ENCODE measurements at regions not wholly inside any gene's neighbourhood (a gene's known extent, or its start where the extent isn't known, plus 50 kb on each side); places are given as distances from the start of the nearest gene placed in this dataset.

- Histone ChIP-seq H3K9me2 (ENCODE audit: insufficient read depth, low read length) (no peaks in the 10 kb centered on the region), H3K9me3 (ENCODE audit: low read length) (no peaks in the 10 kb centered on the region), H3K79me2 (ENCODE audit: insufficient read depth, low read depth, low read length) (no peaks in the 10 kb centered on the region), H3K27ac (ENCODE audit: low read depth, low read length, poor library complexity, severe bottlenecking) (no peak overlapping the region), H3K36me3 (ENCODE audit: insufficient read depth, low read length) (no peaks in the 10 kb centered on the region), H3K4me2 (ENCODE audit: low read length) (no peak overlapping the region), H4K20me1 (ENCODE audit: insufficient read depth, low read length) (no peaks in the 10 kb centered on the region), H3K4me1 (ENCODE audit: insufficient read depth, low read length, poor library complexity, severe bottlenecking) (no peaks in the 10 kb centered on the region), H2AFZ (ENCODE audit: low read length) (no peak overlapping the region), H3K4me3 (ENCODE audit: low read depth, low read length, poor library complexity, severe bottlenecking) (no peak overlapping the region)
- DNase-seq (ENCODE audit: low spot score), result no peak
- ChIA-PET CTCF (ENCODE audit: unreplicated experiment) (no interaction called here), POLR2A (interaction anchor here (0.6 kb wide), 1 partner anchor 208 kb away, joined by 3 read pairs; no protein-coding TSS in a partner anchor)
- TF ChIP-seq CTCF (conservative IDR thresholded peaks at IDR 0.05; ENCODE audit: low read length), result no peak
- no peak for TF ChIP-seq EZH2phosphoT487 (IDR thresholded peaks at IDR 0.05; ENCODE audit: borderline replicate concordance, low read depth, low read length)
- BruUV-seq (replicated peaks), result no TSS peak
- intact Hi-C loops (cut with micrococcal nuclease; ENCODE audit: unreplicated experiment), result no loop called here
Observed at GRCh38 chr13:105643966-105644365, 891.5 kb downstream of the EFNB2 start.

- no peak overlapping the region for H3K4me3 ChIP-seq (ENCODE audit: low read depth, low read length, poor library complexity, severe bottlenecking)
- H3K9me2 ChIP-seq (ENCODE audit: insufficient read depth, low read length), result no peaks in the 10 kb centered on the region
- BruUV-seq (replicated peaks), result no TSS peak
- H3K4me2 ChIP-seq (ENCODE audit: low read length), result no peak overlapping the region
- H3K79me2 ChIP-seq (ENCODE audit: insufficient read depth, low read depth, low read length), result no peaks in the 10 kb centered on the region
- H3K27ac ChIP-seq (ENCODE audit: low read depth, low read length, poor library complexity, severe bottlenecking), result no peak overlapping the region
- intact Hi-C loops (cut with micrococcal nuclease; ENCODE audit: unreplicated experiment), result no loop called here
- no peak for TF ChIP-seq EZH2phosphoT487 (IDR thresholded peaks at IDR 0.05; ENCODE audit: borderline replicate concordance, low read depth, low read length)
- TF ChIP-seq CTCF (conservative IDR thresholded peaks at IDR 0.05; ENCODE audit: low read length), result no peak
- no peaks in the 10 kb centered on the region for H3K4me1 ChIP-seq (ENCODE audit: insufficient read depth, low read length, poor library complexity, severe bottlenecking)
- CTCF ChIA-PET (ENCODE audit: unreplicated experiment), result no interaction called here
- no peaks in the 10 kb centered on the region for H3K36me3 ChIP-seq (ENCODE audit: insufficient read depth, low read length)
- no peaks in the 10 kb centered on the region for H4K20me1 ChIP-seq (ENCODE audit: insufficient read depth, low read length)
- H3K9me3 ChIP-seq (ENCODE audit: low read length), result no peaks in the 10 kb centered on the region
- DNase-seq (ENCODE audit: low spot score), result no peak
- H2AFZ ChIP-seq (ENCODE audit: low read length), result no peak overlapping the region
- POLR2A ChIA-PET, result no interaction called here
Observed at GRCh38 chr13:105642511-105642958, 892.9 kb downstream of the EFNB2 start.

- Histone ChIP-seq H2AFZ (ENCODE audit: low read length) (no peak overlapping the region), H3K79me2 (ENCODE audit: insufficient read depth, low read depth, low read length) (no peaks in the 10 kb centered on the region), H3K4me1 (ENCODE audit: insufficient read depth, low read length, poor library complexity, severe bottlenecking) (no peaks in the 10 kb centered on the region), H3K4me2 (ENCODE audit: low read length) (no peak overlapping the region), H3K27ac (ENCODE audit: low read depth, low read length, poor library complexity, severe bottlenecking) (no peak overlapping the region), H3K9me2 (ENCODE audit: insufficient read depth, low read length) (no peaks in the 10 kb centered on the region), H4K20me1 (ENCODE audit: insufficient read depth, low read length) (no peaks in the 10 kb centered on the region), H3K36me3 (ENCODE audit: insufficient read depth, low read length) (no peaks in the 10 kb centered on the region), H3K9me3 (ENCODE audit: low read length) (no peaks in the 10 kb centered on the region), H3K4me3 (ENCODE audit: low read depth, low read length, poor library complexity, severe bottlenecking) (no peak overlapping the region)
- POLR2A ChIA-PET, result no interaction called here
- intact Hi-C loops (cut with micrococcal nuclease; ENCODE audit: unreplicated experiment), result no loop called here
- CTCF ChIA-PET (ENCODE audit: unreplicated experiment), result no interaction called here
- BruUV-seq (replicated peaks), result no TSS peak
- TF ChIP-seq EZH2phosphoT487 (IDR thresholded peaks at IDR 0.05; ENCODE audit: borderline replicate concordance, low read depth, low read length) (no peak), CTCF (conservative IDR thresholded peaks at IDR 0.05; ENCODE audit: low read length) (no peak)
- DNase-seq (ENCODE audit: low spot score), result no peak
Observed at GRCh38 chr13:105641121-105641520, 894.3 kb downstream of the EFNB2 start.

Data from OCI-LY7 (cell line).